Amniotic epithelial cell (primary cell): ENCODE measurements at regions not wholly inside any gene's neighbourhood (a gene's known extent, or its start where the extent isn't known, plus 50 kb on each side); places are given as distances from the start of the nearest gene placed in this dataset.
A peak's percentile ranks its signal among the peaks of the same experiment; 100 is the strongest.

ENCODE experiments used
- DNase-seq: peaks from one replicate; pipeline ENCODE4 v3.0.0-alpha.2; 2010; ENCODE audit warnings: low read depth

DNA sequence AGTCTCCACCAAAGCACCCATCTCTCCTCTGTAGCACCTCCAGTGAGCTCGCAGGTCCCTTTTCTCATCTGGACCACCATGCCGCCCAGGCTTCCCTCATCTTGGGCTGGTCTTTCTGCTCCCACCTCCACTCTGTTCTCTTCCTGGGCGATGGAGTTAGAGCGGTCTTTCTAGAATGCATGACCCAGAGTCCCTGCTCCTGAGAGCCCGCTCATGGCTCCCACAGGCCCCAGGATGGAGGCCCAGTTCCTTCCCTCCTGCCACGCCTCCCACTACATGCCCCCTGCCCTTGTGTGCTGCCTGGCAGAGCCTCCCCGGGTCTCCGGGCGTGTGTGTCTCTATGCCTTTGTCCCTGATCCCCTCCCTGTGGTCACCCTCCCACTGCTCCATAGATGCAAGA, 100.7 kb upstream of the RTL1 start:
- no peak for DNase-seq

DNA sequence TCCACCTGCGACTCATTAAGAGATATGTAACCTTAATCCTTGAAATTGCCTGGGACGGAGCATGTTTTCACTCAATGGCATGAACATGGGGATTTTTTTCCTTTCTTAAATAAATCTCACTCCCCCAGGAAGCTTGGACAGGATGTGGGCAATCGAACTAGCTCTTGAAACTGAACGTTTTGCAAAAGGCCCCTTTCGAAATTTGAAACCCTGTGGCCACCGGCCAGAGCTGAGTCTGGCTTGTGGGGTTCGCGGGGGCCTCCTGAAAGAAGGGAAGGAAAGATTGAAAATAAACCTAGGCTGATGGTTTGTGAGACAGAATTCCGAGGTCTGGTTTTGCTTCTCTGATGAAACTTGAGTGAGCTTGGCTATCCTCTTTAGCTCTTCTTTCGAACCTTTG, 101.4 kb upstream of the RTL1 start:
- peak; percentile 56 for DNase-seq

DNA sequence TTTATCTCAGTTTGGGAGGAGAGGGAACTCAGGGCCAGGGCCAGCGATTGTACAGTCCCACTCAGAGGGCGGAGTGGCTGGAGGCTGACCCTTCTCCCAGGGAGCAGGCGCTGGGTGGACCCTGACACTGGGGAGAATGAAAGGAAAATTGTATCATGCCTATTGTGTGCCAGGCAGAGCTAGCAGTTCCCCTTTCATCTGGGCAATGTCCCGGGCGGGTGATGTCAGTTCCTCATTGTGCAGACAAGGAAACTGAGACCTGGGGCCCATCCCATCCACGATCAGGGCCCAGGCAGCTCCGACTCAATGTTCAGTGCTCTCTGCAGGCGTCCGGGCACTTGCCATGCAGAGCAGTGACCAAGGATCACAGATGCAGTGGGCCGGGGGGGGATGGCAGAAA, 101.9 kb upstream of the RTL1 start:
- DNase-seq: no peak

DNA sequence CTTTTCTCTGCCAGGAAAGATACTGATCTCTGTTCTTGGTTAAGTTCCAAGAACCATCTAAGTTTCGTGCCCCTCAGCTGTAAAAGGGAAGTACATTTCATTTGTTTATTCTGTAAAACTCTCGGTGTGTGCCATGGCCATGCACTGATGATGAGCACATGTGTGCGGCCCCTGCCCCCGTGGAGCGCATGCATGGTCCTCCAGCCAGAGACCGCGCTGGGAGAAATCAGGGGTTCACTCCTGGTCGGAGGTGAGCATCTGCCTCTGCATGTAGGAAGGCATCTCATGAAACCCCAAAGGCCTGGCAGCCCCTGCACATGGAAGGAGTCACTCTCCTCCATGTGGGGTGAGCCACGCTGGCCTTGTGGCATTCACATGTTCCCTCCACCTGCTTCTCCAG, 102.5 kb upstream of the RTL1 start:
- DNase-seq: no peak

DNA sequence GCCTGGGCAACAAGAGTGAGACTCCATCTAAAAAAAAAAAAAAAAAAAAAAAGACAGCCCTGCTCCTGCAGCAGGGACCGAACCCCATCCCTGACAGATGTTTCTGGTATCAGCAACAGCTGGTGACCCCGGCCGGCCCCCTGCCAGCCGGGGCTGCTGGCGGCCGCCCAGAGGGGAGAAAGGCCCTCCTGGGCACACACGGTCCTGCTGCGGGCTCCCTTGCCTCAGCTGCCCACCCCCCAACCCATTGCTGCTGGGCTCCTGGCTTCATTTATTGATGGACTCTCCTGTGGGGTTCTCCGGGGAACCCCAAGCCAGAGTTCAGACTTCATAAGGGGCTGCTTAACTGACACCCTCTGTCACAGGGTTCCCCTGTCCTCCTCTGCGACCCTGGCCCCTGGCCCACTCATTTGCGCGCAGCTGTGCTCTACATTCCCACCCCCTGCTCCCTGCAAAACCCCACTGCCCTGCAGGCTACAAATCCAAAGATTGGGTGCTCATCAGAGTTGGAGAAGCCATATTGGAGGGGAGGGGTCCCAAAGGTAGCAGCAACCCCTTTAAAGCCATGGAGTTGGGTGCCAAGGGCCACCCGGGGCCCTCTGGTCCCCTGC, 103.6 kb upstream of the RTL1 start:
- no peak for DNase-seq

DNA sequence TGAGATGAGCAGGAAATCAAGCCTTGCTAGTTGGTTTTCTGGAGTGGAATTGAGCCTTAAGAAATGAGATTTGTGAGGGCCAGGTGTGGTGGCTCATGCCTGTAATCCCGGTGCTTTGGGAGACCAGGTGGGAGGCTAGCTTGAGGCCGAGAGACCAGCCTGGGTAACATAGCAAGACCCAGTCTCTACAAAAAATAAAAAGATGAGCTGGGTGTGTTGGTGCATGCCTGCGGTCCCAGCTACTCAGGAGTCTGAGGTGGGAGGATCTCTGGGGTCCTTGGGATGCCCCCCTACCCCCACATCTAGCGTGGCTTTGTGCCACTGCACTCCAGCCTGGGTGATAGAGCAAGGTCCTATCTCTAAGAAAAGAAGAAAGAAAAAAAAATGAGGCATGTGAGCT, 104.2 kb upstream of the RTL1 start:
- no peak for DNase-seq

DNA sequence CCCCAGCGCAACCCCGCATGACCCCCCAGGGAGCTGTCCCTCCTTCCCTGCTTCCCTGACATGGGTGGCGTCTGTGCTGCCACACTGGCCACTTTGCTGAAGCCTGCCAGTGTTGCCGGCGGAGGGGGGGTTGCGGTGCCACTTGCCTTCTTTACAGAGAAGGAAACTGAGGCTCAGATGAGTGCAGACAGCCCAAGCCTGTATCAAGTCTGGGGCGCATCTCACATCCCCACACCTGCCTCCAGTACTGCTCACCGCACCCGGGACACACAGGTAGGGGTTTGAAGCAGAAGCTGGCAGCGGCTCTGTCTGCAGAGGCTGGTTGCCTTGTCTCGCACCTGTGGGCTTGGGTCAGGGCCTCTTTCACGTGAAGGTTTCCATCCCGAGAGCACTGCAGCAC, 104.7 kb upstream of the RTL1 start:
- DNase-seq: no peak

DNA sequence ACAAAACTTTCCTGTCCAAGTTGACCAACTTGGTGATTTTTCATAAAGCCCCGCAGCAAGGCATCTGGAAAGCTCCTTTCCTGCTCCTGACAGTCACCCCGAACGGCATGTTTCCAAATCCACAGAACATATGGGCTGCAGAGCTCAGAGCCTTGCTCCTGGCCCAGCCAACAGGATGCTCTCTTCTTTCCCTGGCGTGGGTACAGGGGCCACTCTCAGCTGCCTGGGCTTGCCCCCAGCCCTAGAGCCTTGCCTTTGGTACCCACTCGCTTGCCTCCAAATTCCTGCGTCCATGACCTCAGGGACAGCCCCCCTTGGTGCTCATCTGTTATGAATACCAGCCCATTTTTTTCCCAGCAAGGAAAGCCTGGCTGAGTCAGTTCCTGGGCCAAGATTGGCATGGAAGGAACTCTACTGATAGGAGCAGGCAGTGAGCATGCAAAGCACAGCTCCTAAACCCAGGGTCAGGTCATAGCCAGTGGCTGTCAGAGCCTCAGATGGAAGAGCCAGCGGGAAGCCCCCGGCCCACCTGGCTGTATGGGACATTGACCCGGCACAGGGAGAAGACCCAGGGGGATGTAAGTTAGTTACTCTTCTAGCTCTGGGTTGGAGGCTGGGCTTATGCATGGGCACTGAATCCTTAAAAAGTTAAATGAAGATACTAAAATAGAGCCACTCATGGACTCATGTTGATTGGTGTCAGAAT, 105.3 kb upstream of the RTL1 start:
- no peak for DNase-seq

DNA sequence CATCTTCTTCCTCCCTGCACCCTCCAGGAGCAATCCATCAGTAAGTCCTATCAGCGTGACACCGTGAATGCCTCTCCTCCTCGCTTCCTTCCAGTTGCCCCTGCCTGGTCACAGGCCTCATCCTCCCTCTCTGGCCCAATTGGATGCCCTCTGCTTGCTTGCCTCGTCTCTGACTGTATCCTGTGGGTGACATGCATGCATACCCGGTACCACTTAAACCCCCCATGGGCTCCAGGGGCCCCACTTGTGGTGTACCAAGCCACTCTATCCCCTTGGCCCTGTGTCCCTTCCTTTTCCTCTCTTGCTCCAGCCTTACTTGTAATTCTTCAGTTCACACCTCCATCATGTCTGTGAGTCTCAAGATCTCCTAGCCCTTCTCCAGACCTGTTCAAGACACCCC, 106.0 kb upstream of the RTL1 start:
- DNase-seq: no peak

DNA sequence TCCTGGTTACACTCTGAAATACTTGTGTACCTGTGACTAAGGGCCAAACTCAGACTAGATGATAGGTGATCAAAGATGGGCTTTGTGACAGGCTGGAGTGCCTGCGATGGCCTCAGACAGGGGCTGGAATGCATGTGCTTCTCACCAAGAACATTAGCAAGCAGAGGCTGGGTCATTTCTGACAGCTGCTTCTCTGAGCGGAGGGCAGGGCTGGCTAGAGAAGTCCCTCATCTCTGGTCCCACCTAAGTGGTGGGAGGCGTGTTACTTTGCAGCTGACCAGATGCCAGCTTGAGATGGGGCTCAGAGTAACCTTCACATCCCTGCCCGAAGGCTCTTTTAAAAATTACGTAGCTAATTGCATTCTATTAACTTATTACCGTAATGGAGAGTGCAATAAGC, 106.8 kb upstream of the RTL1 start:
- DNase-seq: no peak

DNA sequence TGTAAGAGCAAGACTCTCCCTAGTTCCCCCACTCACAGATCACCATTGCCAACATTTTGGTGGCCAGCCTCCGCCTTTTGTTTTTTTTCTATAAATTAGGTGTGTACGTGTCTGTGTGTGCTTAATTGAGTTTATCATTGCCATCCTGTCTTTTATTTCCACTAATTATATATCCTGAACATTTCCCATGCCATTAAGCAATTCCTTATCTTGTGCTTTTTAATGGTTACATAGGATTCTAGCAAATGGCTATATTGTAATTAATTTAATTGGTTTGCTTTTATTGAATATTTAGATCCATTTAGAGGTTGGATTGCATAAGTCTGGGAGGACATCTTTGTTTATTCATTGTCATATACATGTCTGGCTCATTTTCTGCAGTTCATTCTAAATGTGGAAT, 107.3 kb upstream of the RTL1 start:
- no peak for DNase-seq

DNA sequence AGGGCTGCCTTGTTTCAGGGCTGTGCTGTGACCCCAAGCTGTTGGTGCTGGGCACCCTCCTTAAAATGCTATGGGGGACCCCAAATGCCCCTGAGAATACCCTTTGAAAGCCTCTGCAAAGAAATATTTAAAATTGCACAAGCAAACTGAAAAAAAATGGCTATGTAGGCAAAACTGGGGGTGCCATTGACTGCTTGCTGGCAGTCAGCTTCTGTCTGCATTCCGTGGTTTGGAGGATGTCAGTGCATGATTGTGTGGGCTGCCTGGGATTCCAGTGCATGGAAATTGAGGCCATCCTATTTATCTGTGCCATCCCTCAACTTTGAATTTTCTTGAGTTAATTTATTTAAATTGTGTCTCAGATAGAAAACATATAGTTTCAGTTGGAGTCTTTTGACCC, 113.7 kb upstream of the RTL1 start:
- DNase-seq: peak; percentile 75

DNA sequence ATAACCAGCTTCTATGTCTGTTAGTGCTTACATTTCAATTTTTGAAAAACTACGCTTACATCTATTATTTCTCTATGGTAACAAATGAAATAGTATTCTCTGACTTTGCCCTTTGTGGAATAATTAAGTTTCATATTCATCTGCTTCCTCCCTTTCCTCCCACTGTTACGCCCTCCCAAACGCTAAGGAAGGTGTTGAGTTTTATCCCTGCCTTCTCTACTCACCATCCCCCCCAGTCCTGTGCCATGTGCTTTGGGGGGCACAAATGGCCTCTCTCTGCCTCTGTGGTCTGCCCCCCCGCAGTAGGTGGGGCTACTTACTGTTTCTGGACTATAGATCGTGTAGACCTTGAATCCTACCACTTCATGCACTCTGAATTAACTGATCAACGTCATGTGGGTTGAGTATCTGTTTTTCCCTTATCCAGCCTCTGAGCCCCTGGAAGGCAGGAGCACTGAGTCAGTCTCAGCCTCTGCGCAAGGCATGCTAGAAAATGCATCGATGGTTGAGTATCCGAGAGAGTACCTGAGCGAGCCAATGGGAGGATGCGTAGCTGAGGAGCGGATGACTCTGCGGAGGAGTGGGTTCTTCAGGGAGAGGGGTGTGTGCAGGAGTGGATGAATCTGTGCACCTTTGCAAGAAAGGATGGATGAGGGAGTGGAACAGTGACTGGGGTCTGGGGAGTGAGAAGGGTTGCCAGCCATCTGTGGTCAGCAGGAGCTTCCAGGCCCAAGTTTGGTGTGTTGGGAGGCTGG, 114.5 kb upstream of the RTL1 start:
- DNase-seq: no peak

DNA sequence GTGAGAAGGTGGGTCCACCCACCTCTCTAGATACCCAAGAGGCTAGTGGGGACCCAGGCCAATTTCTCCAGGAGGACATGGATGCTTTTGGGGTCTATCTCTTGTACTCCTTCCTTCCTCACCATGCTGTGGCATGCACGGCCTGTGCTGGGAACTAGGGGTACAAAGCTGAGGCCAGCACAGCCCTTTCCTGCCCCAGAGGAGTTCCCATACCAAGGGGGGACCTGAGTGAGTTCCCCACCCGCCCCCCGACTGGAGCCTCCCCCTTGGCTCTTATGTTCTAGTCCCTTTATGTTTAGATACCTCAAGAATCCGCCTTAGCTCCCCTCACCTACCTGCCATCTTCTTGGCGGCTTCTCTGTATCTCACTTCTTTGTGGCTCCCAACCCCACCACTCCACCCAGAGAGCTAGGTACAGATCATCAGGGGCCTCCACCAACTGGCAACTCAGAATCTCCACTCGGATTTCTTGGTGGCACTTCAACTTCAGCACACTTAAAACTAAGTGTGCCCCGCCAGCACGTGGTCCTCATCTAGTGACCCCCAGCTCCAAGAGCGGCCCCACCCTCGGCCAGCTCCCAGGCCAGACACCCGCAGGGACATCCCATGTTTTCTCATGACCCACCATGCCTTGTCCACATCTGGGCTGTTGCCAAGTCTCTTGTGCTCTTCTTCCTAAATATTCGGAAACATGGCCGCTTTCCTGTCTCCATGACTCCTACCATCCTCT, 115.2 kb upstream of the RTL1 start:
- no peak for DNase-seq

DNA sequence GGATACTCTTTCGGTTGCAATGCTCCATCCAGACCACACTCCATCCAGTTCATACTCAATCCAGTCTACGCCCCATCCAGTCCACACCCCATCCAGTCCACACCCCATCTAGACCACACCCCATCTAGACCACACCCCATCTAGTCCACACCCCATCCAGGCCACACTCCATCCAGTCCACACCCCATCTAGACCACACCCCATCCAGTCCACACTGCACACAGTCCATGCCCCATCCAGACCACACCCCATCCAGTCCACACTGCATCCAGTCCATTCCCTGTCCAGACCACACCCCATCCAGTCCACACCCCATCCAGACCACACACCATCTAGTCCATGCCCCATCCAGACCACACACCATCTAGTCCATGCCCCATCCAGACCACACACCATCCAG, 116.0 kb upstream of the RTL1 start:
- no peak for DNase-seq

DNA sequence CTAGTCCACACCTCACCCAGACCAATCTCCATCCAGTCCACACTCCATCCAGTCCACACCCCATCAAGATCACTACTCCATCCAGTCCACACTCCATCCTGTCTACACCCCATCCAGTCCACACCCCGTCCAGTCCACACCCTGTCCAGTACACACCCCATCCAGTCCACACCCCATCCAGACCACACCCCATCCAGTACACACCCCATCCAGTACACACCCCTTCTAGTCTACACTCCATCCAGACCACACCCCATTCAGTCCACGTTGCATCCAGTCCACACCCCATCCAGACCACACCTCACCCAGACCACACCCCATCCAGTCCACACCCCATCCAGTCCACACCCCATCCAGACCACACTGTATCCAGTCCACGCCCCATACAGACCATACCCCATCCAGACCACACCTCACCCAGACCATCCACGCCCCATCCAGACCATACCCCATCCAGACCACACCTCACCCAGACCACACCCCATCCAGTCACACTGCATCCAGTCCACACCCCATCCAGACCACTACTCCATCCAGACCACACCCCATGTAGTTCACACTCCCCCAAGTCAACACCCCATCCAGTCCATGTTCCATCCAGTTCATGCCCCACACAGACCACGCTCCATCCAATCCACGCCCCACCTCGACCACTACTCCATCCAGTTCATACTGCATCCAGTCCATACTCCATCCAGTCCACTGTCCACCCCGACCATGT, 116.6 kb upstream of the RTL1 start:
- no peak for DNase-seq

DNA sequence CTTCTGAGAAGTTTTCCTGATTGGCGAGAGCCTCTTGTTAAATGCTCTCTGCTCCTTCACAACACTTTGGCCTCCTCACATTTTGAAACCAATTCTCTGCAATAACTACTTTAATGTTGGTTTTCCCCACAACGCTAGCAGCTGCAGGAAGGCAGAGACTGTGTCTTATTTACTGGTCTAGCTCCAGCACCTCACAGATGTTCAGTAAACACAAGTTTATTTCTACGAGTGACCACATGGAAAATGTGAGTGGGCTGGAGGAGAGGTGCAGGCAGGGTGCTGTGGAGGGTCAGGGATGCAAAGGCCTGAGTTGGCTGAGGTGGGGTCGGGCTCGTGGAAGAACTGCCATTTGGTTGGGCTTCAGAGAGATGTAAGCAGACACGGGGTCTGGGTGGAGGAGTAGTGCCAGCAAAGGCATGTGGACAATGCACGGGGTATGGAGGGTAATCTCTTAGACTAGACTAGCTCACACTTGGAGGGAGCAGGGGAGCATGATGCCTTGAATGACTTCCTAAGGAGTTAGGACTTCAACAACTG, 117.4 kb upstream of the RTL1 start:
- DNase-seq: no peak

DNA sequence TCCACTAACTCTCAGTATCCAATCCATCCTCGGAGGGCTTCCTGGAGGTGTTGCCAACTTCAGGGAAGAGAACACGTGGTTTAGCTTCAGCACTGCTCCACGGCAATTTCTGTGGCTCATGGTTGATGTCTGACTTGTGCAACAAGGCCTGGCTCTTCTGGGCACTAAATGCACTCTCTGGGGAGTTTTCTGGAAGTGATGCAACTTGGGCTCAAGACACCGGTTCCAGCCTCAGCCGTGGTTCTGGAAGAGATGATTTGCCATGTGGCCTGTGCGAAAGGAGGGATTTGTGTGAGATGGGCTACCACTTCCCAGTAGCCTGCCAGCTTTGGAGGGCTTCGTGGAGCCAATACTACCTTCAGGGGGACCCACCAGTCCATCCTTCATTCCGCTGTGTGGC, 118.6 kb upstream of the RTL1 start:
- DNase-seq: peak; percentile 26

DNA sequence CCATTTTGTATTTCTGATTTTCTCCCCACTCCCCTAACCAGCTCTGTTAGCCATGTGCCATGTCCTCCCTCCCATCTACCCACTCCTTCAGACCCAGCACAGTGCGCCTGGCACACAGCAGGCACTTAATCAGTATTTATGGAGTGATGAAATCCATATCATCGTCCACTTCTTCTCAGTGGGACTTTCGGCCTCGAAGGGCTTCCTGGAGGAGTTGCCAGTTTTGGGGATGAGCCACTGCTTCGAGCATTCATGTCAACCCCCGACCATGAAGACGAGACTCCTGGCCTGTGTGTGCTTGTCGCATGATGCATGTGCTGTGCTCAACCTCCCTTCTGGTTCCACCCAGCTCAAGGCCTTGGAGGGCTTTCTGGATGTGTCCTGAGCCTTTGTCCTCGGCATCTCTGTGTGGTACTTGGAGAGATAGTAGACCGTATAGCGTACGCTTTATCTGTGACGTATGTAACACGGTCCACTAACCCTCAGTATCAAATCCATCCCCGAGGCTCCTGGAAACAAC, 119.5 kb upstream of the RTL1 start:
- DNase-seq: no peak

DNA sequence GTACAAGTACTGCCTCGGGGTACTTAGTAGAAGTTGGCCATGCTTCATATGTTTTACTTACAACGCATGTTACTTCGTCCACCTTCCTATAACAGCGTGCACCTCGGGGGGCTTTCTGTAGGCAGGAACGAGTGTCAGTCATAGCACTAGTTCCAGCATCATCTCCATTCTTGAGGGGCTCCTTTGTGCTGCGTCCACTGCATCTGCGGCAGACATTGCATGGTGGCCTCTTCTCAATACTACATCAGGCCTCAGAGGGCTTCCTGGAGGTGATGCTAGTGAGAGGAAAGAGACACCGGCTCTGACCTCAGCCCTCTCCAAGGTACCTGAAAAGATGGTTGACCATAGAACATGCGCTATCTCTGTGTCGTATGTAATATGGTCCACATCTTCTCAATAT, 121.2 kb upstream of the RTL1 start:
- DNase-seq: no peak

DNA sequence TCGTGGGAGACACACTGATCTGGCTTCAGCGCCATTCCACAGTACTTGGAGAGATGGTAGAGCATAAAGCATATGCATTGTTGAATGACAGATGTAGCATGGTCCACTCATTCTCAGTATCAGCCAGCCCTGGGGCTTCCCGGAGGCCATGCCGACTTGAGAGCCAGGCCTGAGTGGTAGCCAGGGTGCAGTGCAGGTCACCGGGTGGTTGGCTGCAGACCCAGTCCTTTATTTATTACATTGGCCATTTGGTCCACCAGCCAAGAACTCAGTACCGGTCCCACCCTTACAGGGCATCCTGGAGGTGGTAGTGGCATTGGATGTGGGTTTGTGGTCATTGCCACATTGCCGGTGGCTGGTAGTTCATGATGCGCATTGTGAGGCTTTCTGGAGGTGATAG, 121.6 kb upstream of the RTL1 start:
- no peak for DNase-seq

DNA sequence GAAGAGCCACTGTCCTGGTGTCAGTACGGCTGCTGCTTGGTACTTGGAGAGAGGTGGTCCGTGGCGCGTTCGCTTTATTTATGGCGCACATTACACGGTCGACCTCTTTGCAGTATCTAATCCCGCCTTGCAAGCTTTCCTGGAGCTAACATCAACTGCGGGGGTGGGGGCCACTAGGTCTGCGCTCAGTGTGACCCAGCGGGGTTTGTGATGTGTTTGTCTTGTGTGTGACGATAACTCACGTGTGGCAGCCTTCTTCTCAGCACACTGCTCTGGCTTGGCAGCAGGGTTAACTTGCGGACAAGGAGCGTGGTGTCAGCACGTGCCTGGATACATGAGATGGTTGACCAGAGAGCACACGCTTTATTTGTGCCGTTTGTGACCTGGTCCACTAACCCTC, 122.2 kb upstream of the RTL1 start:
- no peak for DNase-seq
